T-helper 2 cell (primary cell): ENCODE measurements at regions not wholly inside any gene's neighbourhood (a gene's known extent, or its start where the extent isn't known, plus 50 kb on each side); places are given as distances from the start of the nearest gene placed in this dataset.

Source experiments
- DNase-seq, 5 experiments: peaks; one replicate each; pipeline versions ENCODE4 v3.0.0 to v3.0.0-alpha.2; 2012 to 2022

GRCh38 chr15:62618846-62619504 lies 423.6 kb upstream of the TPM1 start:
- DNase-seq, result no peak

- DNase-seq, result no peak
Measured at GRCh38 chr15:62619526-62619925, 423.0 kb upstream of the TPM1 start.

- no peak for DNase-seq
Measured at GRCh38 chr15:62622775-62623174, 419.8 kb upstream of the TPM1 start.

- no peak for DNase-seq
Measured at GRCh38 chr15:62624547-62625378, 417.8 kb upstream of the TPM1 start.

GRCh38 chr15:62625429-62626033 lies 417.0 kb upstream of the TPM1 start:
- no peak for DNase-seq

GRCh38 chr15:62626903-62627302 lies 415.6 kb upstream of the TPM1 start:
- no peak for DNase-seq

- DNase-seq, result no peak
Measured at GRCh38 chr15:62631076-62631724, 411.3 kb upstream of the TPM1 start.

GRCh38 chr15:62636823-62637573 lies 405.5 kb upstream of the TPM1 start:
- DNase-seq, result no peak

- DNase-seq, result no peak
Measured at GRCh38 chr15:62637574-62637897, 405.0 kb upstream of the TPM1 start.

- DNase-seq, result no peak
Measured at GRCh38 chr15:62637950-62638619, 404.5 kb upstream of the TPM1 start.

- DNase-seq, result no peak
Measured at GRCh38 chr15:62639432-62639831, 403.1 kb upstream of the TPM1 start.

- DNase-seq, result no peak
Measured at GRCh38 chr15:62639906-62640605, 402.5 kb upstream of the TPM1 start.

- no peak for DNase-seq
Measured at GRCh38 chr15:62641825-62642224, 400.7 kb upstream of the TPM1 start.

- no peak for DNase-seq
Measured at GRCh38 chr15:62643572-62643971, 399.0 kb upstream of the TPM1 start.

GRCh38 chr15:62644216-62644888 lies 398.2 kb upstream of the TPM1 start:
- DNase-seq, result no peak

- no peak for DNase-seq
Measured at GRCh38 chr15:62644889-62645742, 397.4 kb upstream of the TPM1 start.

- no peak for DNase-seq
Measured at GRCh38 chr15:62647202-62647842, 395.2 kb upstream of the TPM1 start.

- no peak for DNase-seq
Measured at GRCh38 chr15:62647843-62648505, 394.6 kb upstream of the TPM1 start.

- no peak for DNase-seq
Measured at GRCh38 chr15:62648954-62649353, 393.6 kb upstream of the TPM1 start.
